CD1c-positive myeloid dendritic cell (primary cell): ENCODE measurements at regions not wholly inside any gene's neighbourhood (a gene's known extent, or its start where the extent isn't known, plus 50 kb on each side); places are given as distances from the start of the nearest gene placed in this dataset.
A peak's percentile ranks its signal among the peaks of the same experiment; 100 is the strongest.

ENCODE experiments used
- DNase-seq: peaks from one replicate; pipeline ENCODE4 v3.0.0-alpha.2; 2016; ENCODE audit errors: extremely low spot score

GRCh38 chr6:169339731-169340309 lies 86.2 kb upstream of the THBS2 start:
- no peak for DNase-seq

GRCh38 chr6:169339025-169339424 lies 85.4 kb upstream of the THBS2 start:
- DNase-seq, result no peak

DNA sequence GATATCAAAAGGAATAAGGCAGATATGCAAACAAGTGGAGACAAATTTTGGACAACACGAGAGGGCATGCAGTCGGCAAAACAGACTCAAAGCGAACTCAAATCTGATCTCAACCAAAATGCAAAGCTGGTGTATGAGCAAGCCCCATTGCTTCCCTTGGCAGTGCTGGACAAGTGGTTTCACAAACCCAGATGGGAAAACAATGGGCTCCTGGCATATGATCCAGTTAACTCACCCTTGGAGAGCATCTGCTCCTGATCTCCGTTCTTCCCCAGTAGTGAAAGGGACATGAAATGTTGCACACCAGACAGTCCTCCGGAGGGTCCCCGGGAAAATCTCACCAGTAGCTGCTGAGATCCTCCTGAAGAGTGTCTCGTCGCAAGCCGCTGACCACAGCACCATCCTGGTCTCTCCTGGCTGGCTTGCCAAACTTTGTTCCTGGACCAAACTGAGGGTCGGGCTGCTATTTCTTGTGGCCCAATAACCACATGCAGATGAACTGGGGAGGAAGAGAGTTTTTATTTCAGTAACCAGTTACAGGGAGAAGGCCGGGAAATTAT lies 84.3 kb upstream of the THBS2 start:
- no peak for DNase-seq

GRCh38 chr6:169335301-169335700 lies 81.7 kb upstream of the THBS2 start:
- DNase-seq, result no peak

DNA sequence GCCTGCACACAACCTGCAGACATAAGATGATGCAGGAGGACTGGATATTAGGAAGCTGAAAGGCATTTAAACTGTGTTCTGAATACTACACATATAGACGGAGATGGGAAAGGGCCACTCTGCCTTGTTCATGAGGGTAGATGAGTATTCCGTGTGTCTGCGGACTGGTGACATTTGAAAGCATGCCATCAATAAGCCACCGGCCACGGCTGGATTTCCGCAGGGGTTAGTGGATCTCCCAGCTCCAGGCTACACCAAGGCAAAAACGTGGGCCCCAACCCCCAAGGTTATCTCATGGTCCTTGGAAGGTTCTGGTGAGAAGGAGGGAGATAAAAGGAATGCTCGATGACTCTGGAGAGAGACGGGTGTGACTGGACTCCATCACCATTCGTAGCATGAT lies 78.6 kb upstream of the THBS2 start:
- no peak for DNase-seq

DNA sequence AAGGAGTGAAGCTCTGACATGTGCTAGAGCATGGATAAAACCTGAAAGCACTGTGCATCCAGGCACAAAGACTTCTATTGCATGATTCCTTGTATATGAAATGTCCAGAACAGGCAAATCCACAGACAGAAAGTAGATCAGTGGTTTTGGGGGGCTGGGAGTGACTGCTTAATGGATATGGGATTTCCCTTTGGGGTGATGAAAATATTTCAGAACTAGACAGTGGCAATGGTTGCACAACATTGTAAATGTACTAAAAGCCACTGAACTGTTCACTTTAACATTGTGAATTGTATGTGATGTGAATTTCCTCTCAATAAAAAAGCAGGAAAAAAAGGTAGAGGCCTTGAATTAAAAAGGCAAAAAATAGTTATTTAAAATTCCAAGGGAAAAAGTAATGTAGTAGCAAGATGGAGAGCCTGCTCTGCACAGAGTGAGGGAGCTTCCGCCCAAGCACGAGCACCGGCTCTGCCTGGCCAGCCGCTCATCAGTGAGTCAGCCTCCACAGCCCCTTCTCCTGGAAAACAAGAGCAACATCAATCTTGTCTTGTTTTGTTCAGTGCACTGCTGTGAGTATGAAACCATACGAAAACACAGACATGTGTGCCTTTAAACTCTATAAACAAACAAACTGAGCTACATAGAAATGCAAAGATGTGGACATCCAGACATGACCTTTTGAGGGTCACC lies 74.6 kb upstream of the THBS2 start:
- DNase-seq, result no peak

DNA sequence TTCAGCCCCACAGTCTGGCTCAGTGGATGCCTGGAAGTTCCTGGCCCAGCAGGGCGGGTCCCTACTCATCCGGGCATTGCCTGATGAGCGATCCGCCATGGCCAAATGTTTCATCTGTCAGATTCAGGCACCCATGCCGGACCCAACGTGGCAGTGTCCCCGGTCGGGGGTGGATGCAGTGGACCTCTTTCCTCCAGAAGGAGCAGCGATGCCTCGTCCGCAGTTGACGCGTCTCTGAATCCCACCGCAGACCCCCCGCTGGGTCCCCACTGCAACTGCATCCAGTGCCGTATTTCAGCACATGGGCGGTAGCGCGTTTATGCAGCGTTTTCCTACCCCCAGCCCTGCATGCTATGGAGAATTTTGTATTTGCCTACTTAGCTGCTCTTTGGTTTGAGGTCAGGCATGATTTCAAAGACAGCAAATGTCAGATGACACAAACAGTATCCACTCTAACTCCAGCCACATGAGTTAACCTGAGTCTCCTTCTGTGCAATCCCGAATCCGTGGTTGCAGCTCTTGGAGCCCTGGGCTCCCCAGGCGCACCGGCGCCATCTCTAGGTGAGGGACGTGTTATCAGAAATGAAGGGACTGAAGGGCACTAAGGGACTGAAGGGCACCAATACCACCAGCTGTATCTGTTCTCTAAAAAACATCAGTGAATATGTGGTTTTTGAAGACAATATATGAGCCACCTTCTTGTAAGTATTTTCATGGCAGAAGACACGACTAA lies 72.6 kb upstream of the THBS2 start:
- peak; percentile 21 for DNase-seq

DNA sequence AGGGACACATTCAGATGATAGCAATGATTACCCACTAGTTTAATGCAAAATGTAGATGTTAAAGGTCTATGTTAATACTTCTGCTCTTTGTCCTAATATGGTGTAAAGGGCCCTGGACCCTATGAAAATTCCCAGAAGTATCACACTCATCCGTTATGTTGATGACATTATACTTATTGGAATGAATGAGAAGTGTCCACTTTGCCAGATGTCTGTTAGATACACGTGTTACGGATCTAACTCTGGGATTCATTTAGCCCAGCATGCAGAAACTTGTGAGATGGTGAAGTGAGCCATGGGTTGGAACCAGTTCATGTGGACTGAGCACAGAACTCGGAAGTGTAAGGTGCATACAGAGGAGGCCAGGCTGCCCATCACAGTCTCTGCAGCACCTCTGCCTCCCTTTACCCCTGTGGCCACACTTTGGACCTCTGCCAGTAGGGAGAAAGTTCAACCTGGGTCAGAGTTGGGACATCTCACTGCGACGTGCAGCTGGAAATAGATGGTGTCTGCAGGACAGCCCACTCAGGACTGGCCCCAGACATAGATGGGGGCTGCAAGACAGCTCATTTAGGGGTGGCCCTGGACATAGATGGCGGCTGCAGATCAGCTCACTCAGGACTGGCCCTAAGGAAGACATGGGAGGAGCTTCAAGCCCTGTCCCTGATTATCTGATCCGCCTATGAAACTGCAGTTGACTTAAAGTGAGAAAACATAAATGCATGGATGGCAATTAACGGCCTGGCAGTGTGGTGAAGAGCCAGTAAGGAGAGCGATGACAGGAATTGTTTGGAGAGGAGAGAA lies 71.2 kb upstream of the THBS2 start:
- DNase-seq, result no peak

DNA sequence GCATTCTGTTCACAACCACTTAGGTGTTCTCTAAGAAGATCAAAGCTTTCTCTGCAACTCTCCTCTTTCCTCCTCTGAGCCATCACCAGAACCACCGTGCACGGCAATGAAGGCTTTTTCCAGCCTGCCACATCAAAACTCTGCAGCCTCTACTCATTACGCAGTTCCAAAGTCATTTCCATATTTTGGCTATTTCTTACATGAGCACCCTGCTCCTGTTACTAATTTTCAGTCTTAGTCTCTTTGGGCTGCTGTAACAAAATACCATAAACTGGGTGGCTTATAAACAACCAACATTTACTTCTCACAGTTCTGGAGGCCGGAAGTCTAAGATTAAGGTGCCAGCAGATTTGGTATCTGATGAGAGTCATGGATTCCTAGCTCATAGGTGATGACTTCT lies 70.4 kb upstream of the THBS2 start:
- DNase-seq, result no peak

DNA sequence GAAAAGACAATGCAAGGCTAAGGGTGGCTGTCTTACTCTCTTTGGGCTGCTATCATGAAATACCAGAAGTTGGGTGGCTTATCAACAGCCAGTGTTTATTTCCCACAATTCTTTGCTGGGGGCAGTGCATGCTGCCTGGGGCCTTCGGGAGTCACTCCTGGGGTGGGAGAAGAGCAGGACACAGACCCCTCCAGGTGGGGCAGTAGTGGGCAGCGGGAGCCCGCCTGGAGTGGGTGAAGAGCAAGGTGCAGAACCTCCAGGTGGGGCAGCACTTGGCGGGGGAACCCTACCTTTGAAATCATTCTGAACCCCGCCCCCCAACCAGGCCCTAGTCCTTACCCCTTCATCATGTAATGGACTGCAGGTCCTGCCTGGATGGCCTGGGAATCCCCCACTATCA lies 69.6 kb upstream of the THBS2 start:
- no peak for DNase-seq

- DNase-seq, result no peak
Observed at GRCh38 chr6:169321546-169321945, 67.9 kb upstream of the THBS2 start.

- no peak for DNase-seq
Observed at GRCh38 chr6:169320013-169320412, 66.4 kb upstream of the THBS2 start.

DNA sequence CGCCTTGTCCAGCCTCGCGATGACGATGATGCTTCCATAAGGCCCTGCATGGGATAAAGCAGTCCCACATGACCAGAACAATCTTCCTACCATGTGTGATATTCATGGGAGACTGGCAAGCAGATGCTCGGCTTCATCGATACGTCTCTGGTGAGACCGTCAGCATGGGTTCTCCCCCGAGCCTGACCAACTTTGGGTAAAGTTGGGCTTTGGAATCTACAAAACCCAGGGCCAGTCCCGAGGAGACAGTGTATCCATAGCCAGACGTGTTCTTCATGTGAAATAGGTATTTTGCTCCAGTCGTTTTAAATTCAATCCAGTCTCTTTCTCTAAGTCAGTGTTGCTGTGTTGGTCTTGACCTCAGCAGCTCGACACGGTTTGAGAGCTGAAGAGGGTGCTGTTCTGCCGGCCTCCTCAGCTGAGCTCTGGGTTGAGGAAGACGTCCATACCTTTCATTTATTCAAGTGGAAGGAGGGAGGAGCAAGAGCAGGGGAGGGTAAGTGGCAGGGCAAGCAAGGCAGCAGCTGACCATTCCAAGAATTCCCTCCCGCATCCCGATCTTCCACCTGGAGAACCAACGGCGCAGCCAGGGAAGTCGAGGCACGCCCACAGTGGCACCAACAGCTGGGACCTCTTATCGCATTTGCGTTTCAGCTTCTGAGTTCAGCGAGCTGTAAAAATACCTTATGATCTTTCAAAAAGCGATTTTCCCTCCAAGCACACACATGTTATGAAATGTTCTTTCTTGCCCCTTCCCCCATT lies 64.0 kb upstream of the THBS2 start:
- no peak for DNase-seq

DNA sequence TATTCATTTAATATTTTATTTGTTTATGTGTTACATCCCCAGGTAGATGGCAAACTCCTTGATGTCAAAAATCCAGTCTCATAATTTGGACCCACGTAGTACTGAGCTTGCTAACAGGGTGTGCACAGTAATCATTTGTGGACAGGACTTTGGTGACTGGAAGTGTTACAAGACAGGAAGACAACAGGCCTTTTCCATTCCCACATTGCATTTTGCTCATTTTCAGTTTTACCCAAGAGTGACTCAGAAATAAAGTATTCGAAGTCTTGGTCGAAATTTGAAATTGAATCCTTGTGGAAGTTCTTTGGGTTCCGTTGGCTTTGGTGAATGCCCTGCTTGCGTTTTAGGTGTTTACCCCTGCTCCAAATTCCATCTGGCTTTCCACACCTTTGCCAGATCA lies 63.0 kb upstream of the THBS2 start:
- no peak for DNase-seq

GRCh38 chr6:169315830-169316614 lies 62.4 kb upstream of the THBS2 start:
- no peak for DNase-seq

GRCh38 chr6:169313347-169314010 lies 59.8 kb upstream of the THBS2 start:
- no peak for DNase-seq

DNA sequence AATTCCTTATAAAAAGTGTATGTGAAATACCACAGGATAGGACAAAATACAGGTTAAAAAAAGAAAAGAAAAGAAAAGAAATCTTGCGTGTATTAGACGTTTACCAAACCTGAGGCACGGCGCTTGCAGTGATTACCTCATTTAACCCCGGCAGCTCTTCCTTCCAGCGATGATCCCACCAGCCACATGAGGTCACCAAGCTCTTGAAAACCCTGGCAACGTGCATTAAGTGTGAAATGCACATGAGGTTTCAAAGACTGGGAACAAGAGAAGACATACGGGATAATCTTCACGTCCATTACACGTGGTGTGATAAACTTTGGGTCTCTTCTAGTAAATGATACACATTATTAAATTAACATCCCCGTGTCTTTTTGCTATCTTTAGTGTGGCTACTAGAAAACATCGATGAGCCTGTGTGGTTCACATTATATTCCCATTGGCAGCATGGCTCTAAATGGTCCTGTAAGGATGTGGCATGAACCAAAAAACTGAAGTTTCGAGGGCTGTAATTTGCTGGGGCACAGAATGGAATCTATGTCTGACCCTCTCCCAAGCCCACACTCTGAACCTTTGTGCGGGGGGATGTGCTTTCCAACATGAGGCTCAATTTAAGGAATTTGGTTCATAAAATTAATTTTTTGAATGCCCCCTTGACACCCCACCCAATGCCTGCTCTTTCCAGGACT lies 59.2 kb upstream of the THBS2 start:
- no peak for DNase-seq

- DNase-seq, result no peak
Observed at GRCh38 chr6:169310983-169311382, 57.3 kb upstream of the THBS2 start.
